H9 (cell line): ENCODE measurements at regions not wholly inside any gene's neighbourhood (a gene's known extent, or its start where the extent isn't known, plus 50 kb on each side); places are given as distances from the start of the nearest gene placed in this dataset.

Source experiments
- DNase-seq: peaks from one replicate; pipeline ENCODE4 v3.0.0-alpha.2; 2017
- H2AFZ ChIP-seq: one replicate; pipeline ENCODE4 v1.6.1; 2013; ENCODE audit warnings: mild to moderate bottlenecking, low read length, control low read depth, moderate library complexity
- H2AK5ac ChIP-seq: 2 replicates; pipeline ENCODE4 v1.6.1; 2013; ENCODE audit warnings: low read length, control low read depth, mixed read lengths; ENCODE audit not compliant: insufficient read length
- H2BK120ac ChIP-seq: one replicate; pipeline ENCODE4 v1.6.1; 2013; ENCODE audit warnings: low read depth, mild to moderate bottlenecking, low read length, control low read depth, inconsistent platforms; ENCODE audit not compliant: poor library complexity, severe bottlenecking
- H2BK12ac ChIP-seq: 2 replicates; pipeline ENCODE4 v1.6.1; 2013; ENCODE audit warnings: low read length, control low read depth, mixed read lengths, low read depth; ENCODE audit not compliant: insufficient read length
- H2BK15ac ChIP-seq: 2 replicates; pipeline ENCODE4 v1.6.1; 2013; ENCODE audit warnings: low read depth, low read length, control low read depth
- H2BK20ac ChIP-seq: one replicate; pipeline ENCODE4 v1.6.1; 2013; ENCODE audit warnings: low read depth, mild to moderate bottlenecking, low read length, control low read depth, inconsistent platforms; ENCODE audit not compliant: poor library complexity, severe bottlenecking
- H2BK5ac ChIP-seq: 2 replicates; pipeline ENCODE4 v1.6.1; 2013; ENCODE audit warnings: low read length, control low read depth, mixed read lengths; ENCODE audit not compliant: insufficient read length
- H3K14ac ChIP-seq: 2 replicates; pipeline ENCODE4 v1.6.1; 2013; ENCODE audit warnings: low read length, control low read depth; ENCODE audit not compliant: insufficient read depth
- H3K18ac ChIP-seq: 2 replicates; pipeline ENCODE4 v1.6.1; 2013; ENCODE audit warnings: low read depth, mild to moderate bottlenecking, mixed read lengths, low read length, control low read depth; ENCODE audit not compliant: insufficient read length
- H3K23ac ChIP-seq: 2 replicates; pipeline ENCODE4 v1.6.1; 2013; ENCODE audit warnings: low read length, control low read depth, mixed read lengths, low read depth; ENCODE audit not compliant: insufficient read length
- H3K23me2 ChIP-seq: 2 replicates; pipeline ENCODE4 v1.6.1; 2013; ENCODE audit warnings: low read depth, mild to moderate bottlenecking, mixed read lengths, low read length, control low read depth; ENCODE audit not compliant: insufficient read length, poor library complexity, severe bottlenecking
- H3K27ac ChIP-seq: 2 replicates; pipeline ENCODE4 v1.5.1; 2013; ENCODE audit warnings: low read length, control low read depth, mixed read lengths, low read depth; ENCODE audit not compliant: insufficient read length
- H3K27me3 ChIP-seq: 2 replicates; pipeline ENCODE4 v1.6.1; 2013; ENCODE audit warnings: low read length, control low read depth, inconsistent platforms; ENCODE audit not compliant: insufficient read depth
- H3K4ac ChIP-seq: 2 replicates; pipeline ENCODE4 v1.6.1; 2013; ENCODE audit warnings: low read depth, mild to moderate bottlenecking, control low read depth, inconsistent platforms, low read length, moderate library complexity
- H3K4me1 ChIP-seq: 2 replicates; pipeline ENCODE4 v1.6.1; 2013; ENCODE audit warnings: low read length, control low read depth, inconsistent platforms; ENCODE audit not compliant: insufficient read depth
- H3K4me2 ChIP-seq: 2 replicates; pipeline ENCODE4 v1.6.1; 2013; ENCODE audit warnings: low read length, control low read depth, mixed read lengths; ENCODE audit not compliant: insufficient read length, insufficient read depth
- H3K56ac ChIP-seq: 2 replicates; pipeline ENCODE4 v1.6.1; 2013; ENCODE audit warnings: low read depth, mild to moderate bottlenecking, mixed read lengths, low read length, control low read depth; ENCODE audit not compliant: insufficient read length
- H3K79me1 ChIP-seq: 2 replicates; pipeline ENCODE4 v1.6.1; 2013; ENCODE audit warnings: low read depth, mild to moderate bottlenecking, moderate library complexity, low read length, control low read depth, inconsistent platforms; ENCODE audit not compliant: insufficient read depth, poor library complexity, severe bottlenecking
- H3K79me2 ChIP-seq: 2 replicates; pipeline ENCODE4 v1.6.1; 2013; ENCODE audit warnings: low read length, control low read depth, inconsistent platforms; ENCODE audit not compliant: insufficient read depth
- H3K9ac ChIP-seq: 2 replicates; pipeline ENCODE4 v1.6.1; 2013; ENCODE audit warnings: low read length, control low read depth, mixed read lengths; ENCODE audit not compliant: insufficient read length; ENCODE audit errors: extremely low read depth
- H3K9me3 ChIP-seq: one replicate; pipeline ENCODE4 v1.6.1; 2013; ENCODE audit warnings: low read depth, low read length, inconsistent platforms; ENCODE audit not compliant: control insufficient read depth
- H3T11ph ChIP-seq: one replicate; pipeline ENCODE4 v1.6.1; 2013; ENCODE audit warnings: mild to moderate bottlenecking, low read length, control low read depth, inconsistent platforms
- H4K20me1 ChIP-seq: one replicate; pipeline ENCODE4 v1.6.1; 2013; ENCODE audit not compliant: control insufficient read depth, insufficient read length, insufficient read depth
- H4K5ac ChIP-seq: 2 replicates; pipeline ENCODE4 v1.6.1; 2013; ENCODE audit warnings: low read depth, mild to moderate bottlenecking, mixed read lengths, low read length, control low read depth; ENCODE audit not compliant: insufficient read length
- H4K8ac ChIP-seq: replicated peaks from 2 replicates; pipeline ENCODE4 v1.6.1; 2013; ENCODE audit warnings: low read length, control low read depth, mixed read lengths, low read depth; ENCODE audit not compliant: insufficient read length
- H4K91ac ChIP-seq: 2 replicates; pipeline ENCODE4 v1.6.1; 2013; ENCODE audit warnings: low read depth, mild to moderate bottlenecking, moderate library complexity, mixed read lengths, low read length, control low read depth; ENCODE audit not compliant: insufficient read length
- H3K27ac Mint-ChIP-seq, 3 experiments: 2 replicates in 2 of 3; 3 replicates in 1 of 3; pipeline ENCODE4 v1.8.0; 2020 to 2021; ENCODE audit warnings: mixed read lengths in 3 of 3, mild to moderate bottlenecking in 1 of 3, moderate library complexity in 1 of 3
- H3K27me3 Mint-ChIP-seq: 2 replicates; pipeline ENCODE4 v1.8.0; 2021; ENCODE audit warnings: low read depth, mild to moderate bottlenecking, moderate library complexity, mixed read lengths
- H3K36me3 Mint-ChIP-seq, 3 experiments: 2 replicates in 2 of 3; 3 replicates in 1 of 3; pipeline ENCODE4 v1.8.0; 2020 to 2021; ENCODE audit warnings: low read depth in 3 of 3, mixed read lengths in 3 of 3; ENCODE audit not compliant: insufficient read depth in 1 of 3
- H3K4me1 Mint-ChIP-seq, 2 experiments: 2 replicates each; pipeline ENCODE4 v1.8.0; 2020; ENCODE audit warnings: mixed read lengths in 2 of 2
- H3K4me3 Mint-ChIP-seq, 2 experiments: 2 replicates in 1 of 2; 3 replicates in 1 of 2; pipeline ENCODE4 v1.8.0; 2020 to 2021; ENCODE audit warnings: mild to moderate bottlenecking in 2 of 2, mixed read lengths in 2 of 2, moderate library complexity in 1 of 2
- H3K9me3 Mint-ChIP-seq, 2 experiments: 2 replicates in 1 of 2; 3 replicates in 1 of 2; pipeline ENCODE4 v1.8.0; 2020; ENCODE audit warnings: mild to moderate bottlenecking in 2 of 2, mixed read lengths in 2 of 2, moderate library complexity in 1 of 2
- WGBS: extraction: QIAGEN DNeasy Blood & Tissue Kit; methylation state at CpG from one replicate; pipeline ENCODE4 v1.1.7; 2013; ENCODE audit warnings: missing lambda C conversion rate, low lambda C conversion rate, mixed read lengths; ENCODE audit not compliant: insufficient read length; ENCODE audit errors: extremely low coverage; 5-methylcytosine and 5-hydroxymethylcytosine counted together
- TF ChIP-seq, protein P1 (sequence below): fragments of 200-600 bp; sonication (generic); conservative IDR thresholded peaks from 3 replicates; pipeline ENCODE4 v1.8.0; 2021; ENCODE audit warnings: antibody characterized with exemption, mild to moderate bottlenecking

DNA sequence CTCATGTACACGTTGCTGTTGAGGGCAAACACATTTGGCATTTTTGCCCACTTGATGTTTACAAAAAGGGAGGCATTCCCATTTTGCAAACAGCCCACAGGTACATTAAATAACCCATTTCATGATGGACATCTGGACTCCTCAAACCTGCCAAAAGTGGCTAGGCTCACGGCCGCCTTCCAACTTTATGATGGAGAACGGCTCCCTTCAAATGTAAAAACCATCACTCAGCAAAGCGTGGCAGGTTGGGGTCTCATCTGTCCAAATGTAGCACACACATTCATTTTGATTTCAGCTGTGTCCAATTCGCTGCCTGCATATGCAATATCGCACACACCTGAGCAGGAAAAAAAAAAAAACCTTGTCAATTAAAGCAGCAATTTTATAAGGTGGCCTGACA lies 417.8 kb downstream of the TMEM114 start:
- H3K4me2 ChIP-seq, result no peak overlapping the region
- H3K18ac ChIP-seq, result no peak overlapping the region
- H4K8ac ChIP-seq, result no peak overlapping the region
- no peak overlapping the region for H3K27ac ChIP-seq
- no peak overlapping the region for H2BK120ac ChIP-seq
- no CpG with 5 or more reads among the region's 7 CpGs for WGBS
- no peak overlapping the region for H3T11ph ChIP-seq
- H4K91ac ChIP-seq, result no peak overlapping the region
- H3K4me1 ChIP-seq, result no peaks in the 10 kb centered on the region
- H4K5ac ChIP-seq, result no peak overlapping the region
- no peak overlapping the region for H3K9ac ChIP-seq
- no peak overlapping the region for H2BK20ac ChIP-seq
- H2AK5ac ChIP-seq, result no peak overlapping the region
- Mint-ChIP-seq H3K4me3 (no peak overlapping the region), H3K27me3 (peaks cover 2% of the 10 kb centered on the region; the same call in 1 of the 2 replicates), H3K36me3 (no peaks in the 10 kb centered on the region), H3K9me3 (no peaks in the 10 kb centered on the region), H3K27ac (no peak overlapping the region), H3K4me1 (peaks cover 3 to 4% of the 10 kb centered on the region in 2 experiments; a peak in 3 of 4 replicates)
- H4K20me1 ChIP-seq, result no peaks in the 10 kb centered on the region
- no peak overlapping the region for H3K56ac ChIP-seq
- H2AFZ ChIP-seq, result no peak overlapping the region
- no peaks in the 10 kb centered on the region for H3K79me2 ChIP-seq
- no peaks in the 10 kb centered on the region for H3K79me1 ChIP-seq
- H3K4ac ChIP-seq, result no peak overlapping the region
- H3K14ac ChIP-seq, result no peak overlapping the region
- no peaks in the 10 kb centered on the region for H3K23me2 ChIP-seq
- H2BK12ac ChIP-seq, result no peak overlapping the region
- TF ChIP-seq, protein P1, sequence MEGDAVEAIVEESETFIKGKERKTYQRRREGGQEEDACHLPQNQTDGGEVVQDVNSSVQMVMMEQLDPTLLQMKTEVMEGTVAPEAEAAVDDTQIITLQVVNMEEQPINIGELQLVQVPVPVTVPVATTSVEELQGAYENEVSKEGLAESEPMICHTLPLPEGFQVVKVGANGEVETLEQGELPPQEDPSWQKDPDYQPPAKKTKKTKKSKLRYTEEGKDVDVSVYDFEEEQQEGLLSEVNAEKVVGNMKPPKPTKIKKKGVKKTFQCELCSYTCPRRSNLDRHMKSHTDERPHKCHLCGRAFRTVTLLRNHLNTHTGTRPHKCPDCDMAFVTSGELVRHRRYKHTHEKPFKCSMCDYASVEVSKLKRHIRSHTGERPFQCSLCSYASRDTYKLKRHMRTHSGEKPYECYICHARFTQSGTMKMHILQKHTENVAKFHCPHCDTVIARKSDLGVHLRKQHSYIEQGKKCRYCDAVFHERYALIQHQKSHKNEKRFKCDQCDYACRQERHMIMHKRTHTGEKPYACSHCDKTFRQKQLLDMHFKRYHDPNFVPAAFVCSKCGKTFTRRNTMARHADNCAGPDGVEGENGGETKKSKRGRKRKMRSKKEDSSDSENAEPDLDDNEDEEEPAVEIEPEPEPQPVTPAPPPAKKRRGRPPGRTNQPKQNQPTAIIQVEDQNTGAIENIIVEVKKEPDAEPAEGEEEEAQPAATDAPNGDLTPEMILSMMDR, result no peak
- H2BK5ac ChIP-seq, result no peak overlapping the region
- H3K23ac ChIP-seq, result no peak overlapping the region
- no peaks in the 10 kb centered on the region for H3K9me3 ChIP-seq
- no peaks in the 10 kb centered on the region for H3K27me3 ChIP-seq
- DNase-seq, result no peak
- no peak overlapping the region for H2BK15ac ChIP-seq
